Parathyroid adenoma (tissue), 2 donors: ENCODE measurements at regions not wholly inside any gene's neighbourhood (a gene's known extent, or its start where the extent isn't known, plus 50 kb on each side); places are given as distances from the start of the nearest gene placed in this dataset.

Experiments used
- H2AFZ ChIP-seq: fragments of 300-600 bp; sonication (generic); one replicate; pipeline ENCODE4 v1.7.0; 2017; ENCODE audit warnings: antibody characterized with exemption, mild to moderate bottlenecking
- H3K27ac ChIP-seq: fragments of 300-600 bp; sonication (generic); one replicate; pipeline ENCODE4 v1.7.0; 2017
- H3K27me3 ChIP-seq: fragments of 300-600 bp; sonication (generic); one replicate; pipeline ENCODE4 v1.7.0; 2017; ENCODE audit warnings: low read length; ENCODE audit not compliant: control insufficient read depth, insufficient read depth
- H3K36me3 ChIP-seq: fragments of 300-600 bp; sonication (generic); one replicate; pipeline ENCODE4 v1.7.0; 2017; ENCODE audit warnings: low read length; ENCODE audit not compliant: control insufficient read depth, insufficient read depth
- H3K4me1 ChIP-seq: fragments of 300-600 bp; sonication (generic); one replicate; pipeline ENCODE4 v1.7.0; 2017; ENCODE audit warnings: control low read depth
- H3K4me2 ChIP-seq: fragments of 300-600 bp; sonication (generic); one replicate; pipeline ENCODE4 v1.7.0; 2017; ENCODE audit warnings: low read length
- H3K4me3 ChIP-seq: fragments of 300-600 bp; sonication (generic); one replicate; pipeline ENCODE4 v1.7.0; 2017; ENCODE audit warnings: low read depth, low read length
- H3K79me2 ChIP-seq: fragments of 300-600 bp; sonication (generic); one replicate; pipeline ENCODE4 v1.7.0; 2017; ENCODE audit warnings: control low read depth
- H3K9ac ChIP-seq: fragments of 300-600 bp; sonication (generic); one replicate; pipeline ENCODE4 v1.7.0; 2017; ENCODE audit warnings: mild to moderate bottlenecking
- H3K9me3 ChIP-seq: fragments of 300-600 bp; sonication (generic); one replicate; pipeline ENCODE4 v1.7.0; 2017; ENCODE audit warnings: low read length; ENCODE audit not compliant: control insufficient read depth
- CTCF ChIP-seq: fragments of 300-600 bp; sonication (generic); IDR thresholded peaks from one replicate; pipeline ENCODE4 v1.7.0; 2017; ENCODE audit warnings: antibody characterized with exemption, mild to moderate bottlenecking
- donor health status: primary hyperparathyroidism.

- H3K4me1 ChIP-seq = no peaks in the 10 kb centered on the region
- H3K36me3 ChIP-seq = no peaks in the 10 kb centered on the region
- no peak overlapping the region for H3K9ac ChIP-seq
- H2AFZ ChIP-seq = no peak overlapping the region
- no peaks in the 10 kb centered on the region for H3K79me2 ChIP-seq
- H3K9me3 ChIP-seq = no peaks in the 10 kb centered on the region
- H3K4me3 ChIP-seq = no peak overlapping the region
- H3K4me2 ChIP-seq = no peak overlapping the region
- H3K27ac ChIP-seq = no peak overlapping the region
- H3K27me3 ChIP-seq = no peaks in the 10 kb centered on the region
- TF ChIP-seq CTCF = no peak
These were observed 63.2 kb downstream of the ATXN3L start for GRCh38 chrX:13256603-13257002.

- H3K27me3 ChIP-seq = no peaks in the 10 kb centered on the region
These were observed 65.0 kb downstream of the ATXN3L start for GRCh38 chrX:13254870-13255269.

GRCh38 chrX:13254076-13254785 is 65.6 kb downstream of the ATXN3L start:
- Histone ChIP-seq H3K36me3 (no peaks in the 10 kb centered on the region), H3K79me2 (no peaks in the 10 kb centered on the region), H3K4me3 (no peak overlapping the region), H3K27ac (no peak overlapping the region), H3K9me3 (no peaks in the 10 kb centered on the region), H3K27me3 (no peaks in the 10 kb centered on the region), H3K4me2 (no peak overlapping the region), H3K9ac (no peak overlapping the region), H2AFZ (no peak overlapping the region), H3K4me1 (no peaks in the 10 kb centered on the region)
- TF ChIP-seq CTCF = no peak

More at GRCh38 chrX:13254870-13255269, 65.0 kb downstream of the ATXN3L start:
- Histone ChIP-seq H3K4me2 (no peak overlapping the region), H3K79me2 (no peaks in the 10 kb centered on the region), H3K4me3 (no peak overlapping the region), H3K36me3 (no peaks in the 10 kb centered on the region), H3K27ac (no peak overlapping the region), H3K9me3 (no peaks in the 10 kb centered on the region), H2AFZ (no peak overlapping the region), H3K9ac (no peak overlapping the region), H3K4me1 (no peaks in the 10 kb centered on the region)
- no peak for TF ChIP-seq CTCF

- TF ChIP-seq CTCF = no peak
- H3K79me2 ChIP-seq = no peaks in the 10 kb centered on the region
- H3K27ac ChIP-seq = no peak overlapping the region
- no peaks in the 10 kb centered on the region for H3K27me3 ChIP-seq
- H3K4me3 ChIP-seq = no peak overlapping the region
- H2AFZ ChIP-seq = no peak overlapping the region
- H3K36me3 ChIP-seq = no peaks in the 10 kb centered on the region
- no peak overlapping the region for H3K4me2 ChIP-seq
- H3K9me3 ChIP-seq = no peaks in the 10 kb centered on the region
- H3K4me1 ChIP-seq = no peaks in the 10 kb centered on the region
- H3K9ac ChIP-seq = no peak overlapping the region
These were observed 66.6 kb downstream of the ATXN3L start for GRCh38 chrX:13253223-13253622.

GRCh38 chrX:13252726-13253125 is 67.1 kb downstream of the ATXN3L start:
- no peaks in the 10 kb centered on the region for H3K4me1 ChIP-seq
- H3K27me3 ChIP-seq = no peaks in the 10 kb centered on the region
- H3K9ac ChIP-seq = no peak overlapping the region
- H2AFZ ChIP-seq = no peak overlapping the region
- no peak overlapping the region for H3K4me2 ChIP-seq
- H3K27ac ChIP-seq = no peak overlapping the region
- TF ChIP-seq CTCF = no peak
- H3K9me3 ChIP-seq = no peaks in the 10 kb centered on the region
- H3K4me3 ChIP-seq = no peak overlapping the region
- H3K36me3 ChIP-seq = no peaks in the 10 kb centered on the region
- no peaks in the 10 kb centered on the region for H3K79me2 ChIP-seq
